B cell (primary cell): ENCODE measurements at regions not wholly inside any gene's neighbourhood (a gene's known extent, or its start where the extent isn't known, plus 50 kb on each side); places are given as distances from the start of the nearest gene placed in this dataset.

Source experiments
- ATAC-seq: fragments of 200-7000 bp; cut with Tn5 transposase; one replicate; pipeline ENCODE4 v1.10.0; 2021; ENCODE audit warnings: low read depth, mild to moderate bottlenecking, moderate number of reproducible peaks, moderate library complexity
- CTCF ChIA-PET: fragments of 350-600 bp; sonication (Branson Sonifier 250); formaldehyde crosslinking; loops from one replicate; lab custom pipeline; 2021; ENCODE audit warnings: antibody characterized with exemption, inconsistent platforms; lab: Charles Lee
- POLR2A ChIA-PET: fragments of 350-600 bp; sonication (Branson Sonifier 250); formaldehyde crosslinking; loops from one replicate; lab custom pipeline; 2021; ENCODE audit warnings: antibody characterized with exemption; lab: Charles Lee
- DNase-seq: peaks from one replicate; pipeline ENCODE4 v3.0.0; 2013
- H2AFZ ChIP-seq: 2 replicates; pipeline ENCODE4 v1.6.1; 2012; ENCODE audit warnings: mild to moderate bottlenecking, low read depth, low read length; ENCODE audit not compliant: insufficient read depth, poor library complexity, severe bottlenecking
- H3K27ac ChIP-seq, 2 donors: 1 replicate in 1 of 2; 2 replicates in 1 of 2; pipeline ENCODE4 v1.5.1; 2012 to 2013; ENCODE audit warnings: low read length in 2 of 2, mild to moderate bottlenecking in 2 of 2, moderate library complexity in 1 of 2
- H3K27me3 ChIP-seq, 4 experiments: fragments of 200-600 bp in 1 of 4; sonication (generic) in 1 of 4; replicated peaks in 1 of 4; 1 replicate in 2 of 4; 2 replicates in 2 of 4; pipeline versions ENCODE4 v1.6.1 to v1.7.0; 2013 to 2016; ENCODE audit warnings: low read length in 3 of 4, mild to moderate bottlenecking in 2 of 4, mixed read lengths in 1 of 4, moderate library complexity in 1 of 4; ENCODE audit not compliant: insufficient read depth in 4 of 4, control insufficient read depth in 3 of 4; ENCODE audit errors: control extremely low read depth in 1 of 4
- H3K36me3 ChIP-seq, 2 experiments: replicated peaks in 1 of 2; 1 replicate in 1 of 2; 2 replicates in 1 of 2; pipeline versions ENCODE4 v1.6.1 to v1.7.1; 2013; ENCODE audit warnings: low read length in 1 of 2; ENCODE audit not compliant: insufficient read depth in 2 of 2, control insufficient read depth in 1 of 2; ENCODE audit errors: control extremely low read depth in 1 of 2, extremely low read depth in 1 of 2
- H3K4me1 ChIP-seq, 2 donors: fragments of 200-600 bp in 1 of 2; sonication (generic) in 1 of 2; 1 replicate in 1 of 2; 2 replicates in 1 of 2; pipeline versions ENCODE4 v1.5.1 to v1.6.1; 2013 to 2017; ENCODE audit warnings: low read length in 2 of 2; ENCODE audit not compliant: control insufficient read depth in 2 of 2, insufficient read depth in 2 of 2
- H3K4me2 ChIP-seq: replicated peaks from 2 replicates; pipeline ENCODE3; 2012; ENCODE audit warnings: mild to moderate bottlenecking, low read depth, low read length; ENCODE audit not compliant: poor library complexity, severe bottlenecking
- H3K4me3 ChIP-seq, 5 experiments: fragments of 200-600 bp in 1 of 5; sonication (generic) in 1 of 5; 1 replicate in 3 of 5; 2 replicates in 2 of 5; pipeline versions ENCODE4 v1.5.1 to v1.7.0; 2011 to 2016; ENCODE audit warnings: low read length in 4 of 5, mild to moderate bottlenecking in 4 of 5, low read depth in 2 of 5, control low read depth in 1 of 5, moderate library complexity in 1 of 5; ENCODE audit not compliant: insufficient read depth in 1 of 5; ENCODE audit errors: control extremely low read depth in 1 of 5, extremely low read depth in 1 of 5
- H3K79me2 ChIP-seq: fragments of 200-600 bp; sonication (generic); one replicate; pipeline ENCODE4 v1.6.0; 2016; ENCODE audit warnings: low read length; ENCODE audit not compliant: control insufficient read depth, insufficient read depth
- H3K9ac ChIP-seq: fragments of 200-600 bp; sonication (generic); 2 replicates; pipeline ENCODE4 v1.6.1; 2017; ENCODE audit warnings: mild to moderate bottlenecking, low read length, moderate library complexity
- H3K9me3 ChIP-seq, 3 donors: one replicate each; pipeline versions ENCODE4 v1.6.1 to v1.7.1; 2013; ENCODE audit warnings: low read length in 2 of 3; ENCODE audit not compliant: control insufficient read depth in 2 of 3, insufficient read depth in 1 of 3; ENCODE audit errors: control extremely low read depth in 1 of 3
- H4K20me1 ChIP-seq: 2 replicates; pipeline ENCODE4 v1.6.0; 2012; ENCODE audit warnings: mild to moderate bottlenecking, low read length; ENCODE audit not compliant: insufficient read depth, control insufficient read depth, poor library complexity, severe bottlenecking
- H3K27ac Mint-ChIP-seq: one replicate; pipeline ENCODE4 v1.8.0; 2021; ENCODE audit warnings: mixed read lengths
- H3K27me3 Mint-ChIP-seq: one replicate; pipeline ENCODE4 v1.8.0; 2021; ENCODE audit warnings: mixed read lengths
- H3K4me1 Mint-ChIP-seq: one replicate; pipeline ENCODE4 v1.8.0; 2021; ENCODE audit warnings: mixed read lengths
- H3K4me3 Mint-ChIP-seq: one replicate; pipeline ENCODE4 v1.8.0; 2021; ENCODE audit warnings: mixed read lengths
- H3K9me3 Mint-ChIP-seq: one replicate; pipeline ENCODE4 v1.8.0; 2022; ENCODE audit warnings: mixed read lengths; ENCODE audit not compliant: insufficient read depth
- EZH2 ChIP-seq: IDR thresholded peaks from 2 replicates; pipeline ENCODE4 v1.6.1; 2012; ENCODE audit warnings: borderline replicate concordance, low read depth, mild to moderate bottlenecking, moderate library complexity, low read length; ENCODE audit not compliant: insufficient read depth, poor library complexity, severe bottlenecking
- WGBS: methylation state at CpG from one replicate; pipeline ENCODE4 v1.1.5; 2013; ENCODE audit warnings: missing lambda C conversion rate; ENCODE audit not compliant: insufficient coverage; 5-methylcytosine and 5-hydroxymethylcytosine counted together
- intact Hi-C: fragments of 100-400 bp; cut with micrococcal nuclease; formaldehyde crosslinking; loops from one replicate; pipeline ENCODE4 v1.10.0; 2022
- TF ChIP-seq, protein P1 (sequence below): fragments of 200-600 bp; IDR thresholded peaks from one replicate; pipeline ENCODE4 v1.8.0; 2022; ENCODE audit warnings: antibody characterized with exemption, mild to moderate bottlenecking

DNA sequence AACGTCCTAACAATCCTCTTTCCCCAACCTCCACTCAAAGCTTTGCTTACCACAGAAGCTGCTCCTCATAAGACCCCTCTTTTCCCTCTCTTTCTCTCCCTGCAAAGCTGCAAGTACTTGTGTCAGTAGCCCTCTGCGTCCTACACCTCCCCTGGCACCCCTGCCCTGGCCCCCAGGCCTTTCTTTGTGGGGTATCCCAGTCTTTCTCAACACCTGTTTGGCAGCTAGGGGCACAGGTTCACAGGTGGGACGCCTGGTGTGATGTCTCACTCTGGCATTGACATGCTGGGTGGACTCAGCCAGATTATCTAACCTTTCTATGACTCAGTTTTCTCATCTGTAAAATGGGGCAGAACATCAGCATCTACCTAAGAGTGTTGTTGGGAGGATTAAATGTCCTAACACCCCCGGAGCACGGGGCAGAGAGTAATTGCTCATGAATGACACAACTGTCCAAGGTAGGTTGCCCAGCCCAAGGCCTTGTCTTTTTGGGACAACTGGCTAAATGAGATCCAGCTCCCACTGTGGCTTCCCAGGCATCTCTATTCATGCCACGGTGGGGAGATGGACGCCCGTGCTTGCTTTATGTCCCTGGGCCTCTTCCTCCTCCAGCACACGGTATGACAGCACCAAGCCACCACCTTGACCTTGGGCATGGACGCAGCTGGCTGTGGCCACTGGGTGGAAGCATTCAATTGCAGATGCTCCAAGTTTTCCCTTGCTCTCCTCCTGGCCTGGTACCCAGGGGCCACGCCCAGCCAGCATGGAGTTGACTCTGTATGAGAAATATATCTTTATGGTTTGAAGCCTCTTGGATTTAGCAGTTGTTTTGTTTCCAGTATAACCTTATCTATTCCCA is 190.4 kb downstream of the RGS3 start:
- H3K4me3 ChIP-seq: no peak overlapping the region
- H2AFZ ChIP-seq: no peak overlapping the region
- no peak overlapping the region for H3K4me2 ChIP-seq
- H3K4me1 Mint-ChIP-seq: no peaks in the 10 kb centered on the region
- WGBS: 75% methylated on average over 9 of the region's 11 CpGs
- no peaks in the 10 kb centered on the region for H3K9me3 Mint-ChIP-seq
- DNase-seq: no peak
- ATAC-seq: no peak
- peaks cover 8% of the 10 kb centered on the region for H3K27me3 Mint-ChIP-seq
- CTCF ChIA-PET: interaction anchor here (1.0 to 11.8 kb wide), 25 partner anchors 11 to 542 kb away, joined by 3 to 411 read pairs (median 8); partner anchors contain the start of genes ALAD, C9orf43, CDC26 and FKBP15
- H3K36me3 ChIP-seq: no peaks in the 10 kb centered on the region
- no peak for TF ChIP-seq EZH2
- TF ChIP-seq, protein P1, sequence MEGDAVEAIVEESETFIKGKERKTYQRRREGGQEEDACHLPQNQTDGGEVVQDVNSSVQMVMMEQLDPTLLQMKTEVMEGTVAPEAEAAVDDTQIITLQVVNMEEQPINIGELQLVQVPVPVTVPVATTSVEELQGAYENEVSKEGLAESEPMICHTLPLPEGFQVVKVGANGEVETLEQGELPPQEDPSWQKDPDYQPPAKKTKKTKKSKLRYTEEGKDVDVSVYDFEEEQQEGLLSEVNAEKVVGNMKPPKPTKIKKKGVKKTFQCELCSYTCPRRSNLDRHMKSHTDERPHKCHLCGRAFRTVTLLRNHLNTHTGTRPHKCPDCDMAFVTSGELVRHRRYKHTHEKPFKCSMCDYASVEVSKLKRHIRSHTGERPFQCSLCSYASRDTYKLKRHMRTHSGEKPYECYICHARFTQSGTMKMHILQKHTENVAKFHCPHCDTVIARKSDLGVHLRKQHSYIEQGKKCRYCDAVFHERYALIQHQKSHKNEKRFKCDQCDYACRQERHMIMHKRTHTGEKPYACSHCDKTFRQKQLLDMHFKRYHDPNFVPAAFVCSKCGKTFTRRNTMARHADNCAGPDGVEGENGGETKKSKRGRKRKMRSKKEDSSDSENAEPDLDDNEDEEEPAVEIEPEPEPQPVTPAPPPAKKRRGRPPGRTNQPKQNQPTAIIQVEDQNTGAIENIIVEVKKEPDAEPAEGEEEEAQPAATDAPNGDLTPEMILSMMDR: no peak
- H4K20me1 ChIP-seq: no peaks in the 10 kb centered on the region
- no peak overlapping the region for H3K4me3 Mint-ChIP-seq
- POLR2A ChIA-PET: no interaction called here
- peaks cover 0 to 8% (median 3%) of the 10 kb centered on the region in 4 experiments for H3K27me3 ChIP-seq
- no peak overlapping the region for H3K9ac ChIP-seq
- H3K27ac Mint-ChIP-seq: no peak overlapping the region
- intact Hi-C loops: loop anchor here (10.0 kb wide), 1 partner anchor 809 kb away; no protein-coding TSS in a partner anchor
- H3K27ac ChIP-seq: no peak overlapping the region
- no peaks in the 10 kb centered on the region for H3K9me3 ChIP-seq
- H3K79me2 ChIP-seq: no peaks in the 10 kb centered on the region
- no peaks in the 10 kb centered on the region for H3K4me1 ChIP-seq
